ENCODE measurements at regions not wholly inside any gene's neighbourhood (a gene's known extent, or its start where the extent isn't known, plus 50 kb on each side); places are given as distances from the start of the nearest gene placed in this dataset.

DNA sequence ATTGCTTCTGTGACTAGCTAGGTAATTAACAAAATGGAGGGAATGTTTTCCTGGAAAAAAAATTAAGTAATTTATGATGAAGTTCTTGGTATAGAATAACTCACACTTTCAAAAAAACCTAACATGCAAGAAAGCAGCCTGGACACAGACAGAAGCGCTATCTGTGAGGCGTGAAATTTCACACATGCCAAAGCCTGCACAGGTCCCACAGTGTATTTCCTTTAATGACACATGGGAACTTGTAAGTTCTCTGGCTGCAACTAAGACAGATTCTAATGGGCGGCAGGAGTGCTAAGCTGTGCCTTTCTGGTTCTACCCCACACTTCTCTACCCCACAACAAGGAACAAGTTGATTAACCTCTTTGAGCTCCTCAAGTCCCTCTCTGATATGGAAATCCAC, 84.9 kb upstream of the NEO1 start:
- Mint-ChIP-seq H3K36me3 (ENCODE audit: low read depth) (no peaks in the 10 kb centered on the region), H3K4me3 (no peak overlapping the region), H3K27me3 (peaks cover 25% of the 10 kb centered on the region), H3K4me1 (no peaks in the 10 kb centered on the region), H3K9me3 (peaks cover 3% of the 10 kb centered on the region), H3K27ac (no peak overlapping the region)
- ChIA-PET POLR2A (no interaction called here), CTCF (no interaction called here)
- TF ChIP-seq, protein P1, sequence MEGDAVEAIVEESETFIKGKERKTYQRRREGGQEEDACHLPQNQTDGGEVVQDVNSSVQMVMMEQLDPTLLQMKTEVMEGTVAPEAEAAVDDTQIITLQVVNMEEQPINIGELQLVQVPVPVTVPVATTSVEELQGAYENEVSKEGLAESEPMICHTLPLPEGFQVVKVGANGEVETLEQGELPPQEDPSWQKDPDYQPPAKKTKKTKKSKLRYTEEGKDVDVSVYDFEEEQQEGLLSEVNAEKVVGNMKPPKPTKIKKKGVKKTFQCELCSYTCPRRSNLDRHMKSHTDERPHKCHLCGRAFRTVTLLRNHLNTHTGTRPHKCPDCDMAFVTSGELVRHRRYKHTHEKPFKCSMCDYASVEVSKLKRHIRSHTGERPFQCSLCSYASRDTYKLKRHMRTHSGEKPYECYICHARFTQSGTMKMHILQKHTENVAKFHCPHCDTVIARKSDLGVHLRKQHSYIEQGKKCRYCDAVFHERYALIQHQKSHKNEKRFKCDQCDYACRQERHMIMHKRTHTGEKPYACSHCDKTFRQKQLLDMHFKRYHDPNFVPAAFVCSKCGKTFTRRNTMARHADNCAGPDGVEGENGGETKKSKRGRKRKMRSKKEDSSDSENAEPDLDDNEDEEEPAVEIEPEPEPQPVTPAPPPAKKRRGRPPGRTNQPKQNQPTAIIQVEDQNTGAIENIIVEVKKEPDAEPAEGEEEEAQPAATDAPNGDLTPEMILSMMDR (IDR thresholded peaks at IDR 0.05): no peak
- no peak for ATAC-seq (ENCODE audit: low read depth)
- intact Hi-C loops (cut with micrococcal nuclease): no loop called here
- DNase-seq: no peak

DNA sequence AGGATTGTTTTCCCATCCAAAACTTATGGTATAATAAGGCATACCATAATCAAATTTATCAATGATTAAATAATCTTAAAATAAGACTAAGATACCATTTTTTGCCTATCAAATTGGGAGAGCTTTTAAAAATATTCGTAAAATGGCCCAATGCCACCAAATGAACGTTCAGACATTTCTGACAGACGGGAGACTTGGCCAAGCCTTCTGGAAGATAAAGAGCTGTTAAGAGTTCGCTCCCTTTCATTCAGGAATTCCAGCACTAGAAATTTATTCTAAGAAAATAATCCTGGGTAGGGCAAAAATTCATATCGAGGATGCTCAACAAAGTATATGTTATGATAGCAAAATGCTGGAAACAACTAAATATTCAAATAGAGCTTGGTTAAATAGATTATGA, 85.6 kb upstream of the NEO1 start:
- ATAC-seq (ENCODE audit: low read depth) (no peak), DNase-seq (no peak)
- Mint-ChIP-seq H3K4me1 (no peaks in the 10 kb centered on the region), H3K36me3 (ENCODE audit: low read depth) (no peaks in the 10 kb centered on the region), H3K9me3 (peaks cover 3% of the 10 kb centered on the region), H3K4me3 (no peak overlapping the region), H3K27me3 (peaks cover 24% of the 10 kb centered on the region), H3K27ac (no peak overlapping the region)
- intact Hi-C loops (cut with micrococcal nuclease): no loop called here
- POLR2A ChIA-PET: no interaction called here
- TF ChIP-seq, protein P1 (IDR thresholded peaks at IDR 0.05): no peak
- CTCF ChIA-PET: no interaction called here

DNA sequence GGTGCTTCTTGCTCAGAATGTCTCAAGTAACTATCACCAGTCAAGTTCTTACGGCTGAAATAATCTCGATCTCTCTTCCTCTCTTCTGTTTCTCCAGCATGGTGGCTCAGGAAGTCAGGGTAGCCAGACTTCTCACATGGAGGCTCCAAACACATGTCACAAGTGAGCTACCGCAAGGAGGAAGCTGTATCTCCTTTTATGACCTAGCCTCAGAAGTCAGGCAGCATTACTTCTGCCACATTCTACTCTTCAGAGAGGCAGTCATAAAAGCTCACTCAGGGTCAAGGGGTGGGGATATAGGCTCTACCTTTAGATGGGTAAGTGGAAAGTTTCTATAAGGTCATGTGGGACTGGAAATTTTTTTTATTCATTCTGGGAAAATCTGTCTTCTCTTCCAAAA, 86.6 kb upstream of the NEO1 start:
- Mint-ChIP-seq H3K27ac (no peak overlapping the region), H3K4me3 (no peak overlapping the region), H3K36me3 (ENCODE audit: low read depth) (no peaks in the 10 kb centered on the region), H3K4me1 (no peaks in the 10 kb centered on the region), H3K9me3 (peaks cover 3% of the 10 kb centered on the region), H3K27me3 (peaks cover 17% of the 10 kb centered on the region)
- TF ChIP-seq, protein P1 (IDR thresholded peaks at IDR 0.05): no peak
- intact Hi-C loops (cut with micrococcal nuclease): no loop called here
- ChIA-PET CTCF (no interaction called here), POLR2A (no interaction called here)
- ATAC-seq (ENCODE audit: low read depth): no peak
- no peak for DNase-seq

DNA sequence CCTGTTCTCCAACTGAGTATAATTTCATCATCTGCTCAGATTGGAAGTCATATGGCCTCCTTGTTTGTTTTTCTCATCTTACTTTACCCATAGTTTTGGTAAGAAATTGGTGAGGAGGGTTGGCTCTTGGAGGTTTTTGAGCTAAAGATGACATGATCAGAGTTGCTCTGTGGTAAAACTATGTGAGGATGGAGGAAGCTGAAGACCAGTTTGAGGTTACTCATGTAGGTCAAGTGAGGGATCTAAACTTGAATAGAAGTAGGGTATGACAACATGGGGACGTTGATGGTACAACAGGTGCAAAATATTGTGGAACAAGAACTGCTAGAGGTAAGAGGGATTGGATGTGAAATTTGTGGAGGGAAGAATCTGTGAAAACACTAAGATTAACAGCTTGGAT, 87.7 kb upstream of the NEO1 start:
- POLR2A ChIA-PET: no interaction called here
- H3K4me1 Mint-ChIP-seq: no peaks in the 10 kb centered on the region
- peaks cover 3% of the 10 kb centered on the region for H3K9me3 Mint-ChIP-seq
- H3K27me3 Mint-ChIP-seq: peaks cover 12% of the 10 kb centered on the region
- H3K27ac Mint-ChIP-seq: no peak overlapping the region
- CTCF ChIA-PET: no interaction called here
- intact Hi-C loops (cut with micrococcal nuclease): no loop called here
- DNase-seq: no peak
- no peak overlapping the region for H3K4me3 Mint-ChIP-seq
- no peaks in the 10 kb centered on the region for H3K36me3 Mint-ChIP-seq (ENCODE audit: low read depth)
- ATAC-seq (ENCODE audit: low read depth): no peak
- TF ChIP-seq, protein P1 (IDR thresholded peaks at IDR 0.05): no peak

DNA sequence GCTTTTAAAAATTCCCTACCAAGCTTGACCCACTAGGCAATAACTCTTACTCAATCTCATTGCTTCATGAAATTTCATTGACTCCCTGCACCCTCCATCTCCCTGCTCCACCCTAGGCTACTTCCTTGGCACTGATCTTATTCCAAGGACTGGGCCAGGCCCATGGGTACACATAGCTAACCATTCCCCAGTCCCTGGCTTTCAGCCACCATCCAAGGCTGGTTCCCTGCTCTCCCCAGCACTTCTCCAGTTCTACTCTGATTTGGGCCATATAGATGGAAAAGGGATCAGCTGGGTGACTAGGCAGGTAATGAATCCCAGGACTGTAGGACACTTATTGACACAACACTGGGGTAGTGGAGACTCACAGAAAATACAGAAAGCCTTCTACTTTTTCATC, 88.1 kb upstream of the NEO1 start:
- H3K9me3 Mint-ChIP-seq: peaks cover 3% of the 10 kb centered on the region
- no peak overlapping the region for H3K4me3 Mint-ChIP-seq
- POLR2A ChIA-PET: no interaction called here
- DNase-seq (no peak), ATAC-seq (ENCODE audit: low read depth) (no peak)
- no peaks in the 10 kb centered on the region for H3K36me3 Mint-ChIP-seq (ENCODE audit: low read depth)
- no peaks in the 10 kb centered on the region for H3K4me1 Mint-ChIP-seq
- CTCF ChIA-PET: no interaction called here
- intact Hi-C loops (cut with micrococcal nuclease): no loop called here
- H3K27ac Mint-ChIP-seq: no peak overlapping the region
- peaks cover 10% of the 10 kb centered on the region for H3K27me3 Mint-ChIP-seq
- TF ChIP-seq, protein P1 (IDR thresholded peaks at IDR 0.05): no peak
